Panc1 (cell line): ENCODE measurements at regions not wholly inside any gene's neighbourhood (a gene's known extent, or its start where the extent isn't known, plus 50 kb on each side); places are given as distances from the start of the nearest gene placed in this dataset.

Experiments used
- ATAC-seq: fragments of 200-7000 bp; cut with Tn5 transposase; 2 replicates; pipeline ENCODE4 v1.9.1; 2020; ENCODE audit warnings: mild to moderate bottlenecking, moderate library complexity
- BruUV-seq: library from RNA; stranded (reverse); fragments of 400-500 nt; replicated peaks from 2 replicates; lab custom pipeline; 2021; lab: Mats Ljungman, UMichigan
- CTCF ChIA-PET: fragments of 300-600 bp; sonication (Branson Sonifier 250); formaldehyde crosslinking; loops from one replicate; lab custom pipeline; 2022; ENCODE audit warnings: antibody characterized with exemption; lab: Charles Lee
- POLR2A ChIA-PET: fragments of 300-600 bp; sonication (Branson Sonifier 250); formaldehyde crosslinking; loops from one replicate; lab custom pipeline; 2022; ENCODE audit warnings: antibody characterized with exemption; lab: Charles Lee
- DNase-seq: peaks from one replicate; pipeline ENCODE4 v3.0.0-alpha.2; 2010; ENCODE audit warnings: low read depth, low spot score
- H3K27ac ChIP-seq: 2 replicates; pipeline ENCODE4 v1.5.1; 2011; ENCODE audit warnings: mild to moderate bottlenecking, low read length, inconsistent platforms
- H3K27me3 ChIP-seq: fragments of 200-500 bp; sonication (Bioruptor generic); 2 replicates; pipeline ENCODE4 v1.6.0; 2014; ENCODE audit warnings: low read length, inconsistent platforms; ENCODE audit not compliant: control insufficient read depth, insufficient read depth
- H3K36me3 ChIP-seq: fragments of 200-500 bp; sonication (Bioruptor generic); 2 replicates; pipeline ENCODE4 v1.5.1; 2014; ENCODE audit warnings: inconsistent platforms, mild to moderate bottlenecking, low read length, moderate library complexity; ENCODE audit not compliant: control insufficient read depth, insufficient read depth
- H3K4me1 ChIP-seq: 2 replicates; pipeline ENCODE4 v1.5.1; 2011; ENCODE audit warnings: inconsistent platforms, mild to moderate bottlenecking, low read length, moderate library complexity; ENCODE audit not compliant: control insufficient read depth, insufficient read depth
- H3K4me3 ChIP-seq, 2 experiments: 2 replicates each; pipeline ENCODE4 v1.5.1; 2011 to 2012; ENCODE audit warnings: low read depth in 2 of 2, low read length in 2 of 2, mild to moderate bottlenecking in 2 of 2, inconsistent platforms in 1 of 2, moderate library complexity in 1 of 2
- H3K9me3 ChIP-seq: fragments of 200-500 bp; sonication (Bioruptor generic); 2 replicates; pipeline ENCODE4 v1.5.1; 2014; ENCODE audit warnings: low read depth, mild to moderate bottlenecking, inconsistent platforms, low read length, moderate library complexity; ENCODE audit not compliant: control insufficient read depth, insufficient read depth
- POLR2AphosphoS5 ChIP-seq: IDR thresholded peaks from 2 replicates; pipeline ENCODE4 v1.6.1; 2012; ENCODE audit warnings: mild to moderate bottlenecking, low read depth, low read length, moderate library complexity
- SIN3A ChIP-seq: IDR thresholded peaks from 2 replicates; pipeline ENCODE4 v1.6.1; 2012; ENCODE audit warnings: low read depth, mild to moderate bottlenecking, low read length, moderate library complexity, borderline replicate concordance; ENCODE audit not compliant: insufficient read depth
- TCF7L2 ChIP-seq: IDR thresholded peaks from 2 replicates; pipeline ENCODE4 v1.6.1; 2011; ENCODE audit warnings: mild to moderate bottlenecking, low read depth, low read length, inconsistent platforms
- in situ Hi-C: cut with HindIII; loops from 2 replicates; pipeline ENCODE4 v1.10.0; 2016; ENCODE audit warnings: low sequenced_read_pairs, low pct_unique_long_range_greater_than_20kb
- intact Hi-C: fragments of 100-400 bp; cut with micrococcal nuclease; formaldehyde crosslinking; loops from one replicate; pipeline ENCODE4 v1.10.0; 2022; ENCODE audit not compliant: unreplicated experiment
- TF ChIP-seq, protein P1 (sequence below): fragments of 450-650 bp; IDR thresholded peaks from 2 replicates; pipeline ENCODE4 v1.5.1; 2017; ENCODE audit warnings: mild to moderate bottlenecking
- TF ChIP-seq, protein P2 (sequence below), 2 experiments: IDR thresholded peaks; 2 replicates each; pipeline ENCODE4 v1.6.1; 2011 to 2012; ENCODE audit warnings: low read depth in 2 of 2, control low read depth in 1 of 2, low read length in 1 of 2, mild to moderate bottlenecking in 1 of 2, moderate library complexity in 1 of 2; ENCODE audit not compliant: insufficient read depth in 1 of 2

DNA sequence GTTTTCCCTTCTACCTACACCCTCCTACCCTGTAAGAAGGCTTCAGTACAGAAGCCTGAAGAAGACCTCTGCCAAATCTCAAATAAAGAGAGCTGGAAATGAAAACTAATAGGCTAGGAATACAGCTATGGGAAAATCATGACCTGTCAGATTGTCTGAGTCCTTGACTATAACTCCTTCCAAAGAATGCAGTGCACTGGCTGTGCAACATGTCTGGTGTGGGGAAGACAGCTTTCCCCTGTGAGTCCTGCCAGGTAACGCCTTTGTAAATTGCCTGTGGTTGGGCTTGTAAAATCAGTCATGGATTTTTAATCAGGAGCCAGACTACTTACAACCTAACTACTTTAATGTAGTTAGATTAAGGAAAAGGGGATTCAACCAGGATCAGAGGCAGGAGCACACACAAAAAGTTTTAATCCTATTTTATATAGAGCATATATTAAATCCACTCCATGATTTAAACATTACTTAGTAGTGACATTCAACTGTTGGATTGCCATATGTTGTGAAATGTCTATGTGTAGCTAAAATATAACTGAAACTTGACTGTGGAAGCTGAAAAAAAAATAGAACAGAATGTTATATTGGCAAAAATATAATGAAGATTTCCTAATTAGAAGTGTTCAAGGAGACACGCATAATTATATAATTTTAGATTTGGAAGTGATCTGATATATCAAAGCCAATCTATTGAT lies 1667.8 kb downstream of the KCNT2 start:
- BruUV-seq = no TSS peak
- Histone ChIP-seq H3K9me3 (no peaks in the 10 kb centered on the region), H3K27me3 (no peaks in the 10 kb centered on the region), H3K4me3 (no peak overlapping the region), H3K36me3 (no peaks in the 10 kb centered on the region), H3K27ac (no peak overlapping the region), H3K4me1 (no peaks in the 10 kb centered on the region)
- ChIA-PET CTCF (no interaction called here), POLR2A (no interaction called here)
- intact Hi-C loops = no loop called here
- TF ChIP-seq SIN3A = no peak
- TF ChIP-seq, protein P1, sequence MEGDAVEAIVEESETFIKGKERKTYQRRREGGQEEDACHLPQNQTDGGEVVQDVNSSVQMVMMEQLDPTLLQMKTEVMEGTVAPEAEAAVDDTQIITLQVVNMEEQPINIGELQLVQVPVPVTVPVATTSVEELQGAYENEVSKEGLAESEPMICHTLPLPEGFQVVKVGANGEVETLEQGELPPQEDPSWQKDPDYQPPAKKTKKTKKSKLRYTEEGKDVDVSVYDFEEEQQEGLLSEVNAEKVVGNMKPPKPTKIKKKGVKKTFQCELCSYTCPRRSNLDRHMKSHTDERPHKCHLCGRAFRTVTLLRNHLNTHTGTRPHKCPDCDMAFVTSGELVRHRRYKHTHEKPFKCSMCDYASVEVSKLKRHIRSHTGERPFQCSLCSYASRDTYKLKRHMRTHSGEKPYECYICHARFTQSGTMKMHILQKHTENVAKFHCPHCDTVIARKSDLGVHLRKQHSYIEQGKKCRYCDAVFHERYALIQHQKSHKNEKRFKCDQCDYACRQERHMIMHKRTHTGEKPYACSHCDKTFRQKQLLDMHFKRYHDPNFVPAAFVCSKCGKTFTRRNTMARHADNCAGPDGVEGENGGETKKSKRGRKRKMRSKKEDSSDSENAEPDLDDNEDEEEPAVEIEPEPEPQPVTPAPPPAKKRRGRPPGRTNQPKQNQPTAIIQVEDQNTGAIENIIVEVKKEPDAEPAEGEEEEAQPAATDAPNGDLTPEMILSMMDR = no peak
- no peak for TF ChIP-seq POLR2AphosphoS5
- TF ChIP-seq, protein P2, sequence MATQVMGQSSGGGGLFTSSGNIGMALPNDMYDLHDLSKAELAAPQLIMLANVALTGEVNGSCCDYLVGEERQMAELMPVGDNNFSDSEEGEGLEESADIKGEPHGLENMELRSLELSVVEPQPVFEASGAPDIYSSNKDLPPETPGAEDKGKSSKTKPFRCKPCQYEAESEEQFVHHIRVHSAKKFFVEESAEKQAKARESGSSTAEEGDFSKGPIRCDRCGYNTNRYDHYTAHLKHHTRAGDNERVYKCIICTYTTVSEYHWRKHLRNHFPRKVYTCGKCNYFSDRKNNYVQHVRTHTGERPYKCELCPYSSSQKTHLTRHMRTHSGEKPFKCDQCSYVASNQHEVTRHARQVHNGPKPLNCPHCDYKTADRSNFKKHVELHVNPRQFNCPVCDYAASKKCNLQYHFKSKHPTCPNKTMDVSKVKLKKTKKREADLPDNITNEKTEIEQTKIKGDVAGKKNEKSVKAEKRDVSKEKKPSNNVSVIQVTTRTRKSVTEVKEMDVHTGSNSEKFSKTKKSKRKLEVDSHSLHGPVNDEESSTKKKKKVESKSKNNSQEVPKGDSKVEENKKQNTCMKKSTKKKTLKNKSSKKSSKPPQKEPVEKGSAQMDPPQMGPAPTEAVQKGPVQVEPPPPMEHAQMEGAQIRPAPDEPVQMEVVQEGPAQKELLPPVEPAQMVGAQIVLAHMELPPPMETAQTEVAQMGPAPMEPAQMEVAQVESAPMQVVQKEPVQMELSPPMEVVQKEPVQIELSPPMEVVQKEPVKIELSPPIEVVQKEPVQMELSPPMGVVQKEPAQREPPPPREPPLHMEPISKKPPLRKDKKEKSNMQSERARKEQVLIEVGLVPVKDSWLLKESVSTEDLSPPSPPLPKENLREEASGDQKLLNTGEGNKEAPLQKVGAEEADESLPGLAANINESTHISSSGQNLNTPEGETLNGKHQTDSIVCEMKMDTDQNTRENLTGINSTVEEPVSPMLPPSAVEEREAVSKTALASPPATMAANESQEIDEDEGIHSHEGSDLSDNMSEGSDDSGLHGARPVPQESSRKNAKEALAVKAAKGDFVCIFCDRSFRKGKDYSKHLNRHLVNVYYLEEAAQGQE (IDR thresholded peaks at IDR 0.05; ENCODE audit: insufficient read depth in 1 of 2, low read depth in 2 of 2, low read length in 1 of 2) = no peak
- TF ChIP-seq TCF7L2 = no peak
- DNase-seq (no peak), ATAC-seq (no peak)
- in situ Hi-C loops = no loop called here

DNA sequence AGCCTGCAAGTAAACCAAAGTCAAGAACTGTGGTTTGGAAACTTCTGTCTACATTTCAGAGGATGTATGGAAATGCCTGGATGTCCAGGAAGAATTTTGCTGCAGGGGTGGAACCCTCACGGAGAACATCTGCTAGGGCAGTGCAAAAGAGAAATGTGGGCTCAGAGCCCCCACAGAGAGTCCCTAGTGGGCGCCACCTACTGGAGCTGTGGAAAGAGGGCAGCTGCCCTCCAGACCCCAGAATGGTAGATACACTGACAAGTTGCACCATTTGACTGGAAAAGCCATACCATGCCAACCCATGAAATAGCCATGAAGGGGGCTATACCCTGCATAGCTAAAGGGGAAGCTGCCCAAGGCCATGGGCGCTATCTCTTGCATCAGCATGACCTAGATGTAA lies 1672.4 kb downstream of the KCNT2 start:
- Histone ChIP-seq H3K9me3 (no peaks in the 10 kb centered on the region), H3K4me3 (no peak overlapping the region), H3K36me3 (no peaks in the 10 kb centered on the region), H3K27me3 (no peaks in the 10 kb centered on the region), H3K27ac (no peak overlapping the region), H3K4me1 (no peaks in the 10 kb centered on the region)
- in situ Hi-C loops (no loop called here), intact Hi-C loops (no loop called here)
- DNase-seq (no peak), ATAC-seq (no peak)
- TF ChIP-seq POLR2AphosphoS5 (no peak), SIN3A (no peak), TCF7L2 (no peak)
- TF ChIP-seq, protein P1 = 0 out of 2 replicates have a peak, but pooled peaks have one; percentile 5
- TF ChIP-seq, protein P2 (IDR thresholded peaks at IDR 0.05; ENCODE audit: insufficient read depth in 1 of 2, low read depth in 2 of 2, low read length in 1 of 2) = no peak
- CTCF ChIA-PET = no interaction called here
- no TSS peak for BruUV-seq
- POLR2A ChIA-PET = no interaction called here
